ENCODE measurements at regions not wholly inside any gene's neighbourhood (a gene's known extent, or its start where the extent isn't known, plus 50 kb on each side); places are given as distances from the start of the nearest gene placed in this dataset.

DNA sequence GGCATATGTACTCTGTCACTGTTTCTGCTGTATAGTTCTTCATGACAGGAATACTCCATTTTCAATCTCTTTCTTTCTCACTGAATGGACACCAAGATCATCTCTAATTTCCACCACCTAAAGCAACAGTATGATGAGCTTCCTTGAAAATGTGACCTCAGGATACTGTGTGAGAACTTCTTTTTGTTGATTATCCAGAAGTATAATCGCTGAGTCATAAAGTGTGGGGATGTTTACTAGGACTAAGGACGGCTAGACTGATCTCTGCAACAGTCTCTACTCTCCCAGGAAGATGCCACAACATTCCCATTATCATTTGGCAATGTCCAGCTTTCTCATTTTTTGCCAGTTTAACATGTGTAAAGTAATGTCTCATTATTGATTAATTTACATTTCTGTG lies 70.3 kb downstream of the TNFSF18 start:
- no peak for DNase-seq (ENCODE audit: low spot score)

DNA sequence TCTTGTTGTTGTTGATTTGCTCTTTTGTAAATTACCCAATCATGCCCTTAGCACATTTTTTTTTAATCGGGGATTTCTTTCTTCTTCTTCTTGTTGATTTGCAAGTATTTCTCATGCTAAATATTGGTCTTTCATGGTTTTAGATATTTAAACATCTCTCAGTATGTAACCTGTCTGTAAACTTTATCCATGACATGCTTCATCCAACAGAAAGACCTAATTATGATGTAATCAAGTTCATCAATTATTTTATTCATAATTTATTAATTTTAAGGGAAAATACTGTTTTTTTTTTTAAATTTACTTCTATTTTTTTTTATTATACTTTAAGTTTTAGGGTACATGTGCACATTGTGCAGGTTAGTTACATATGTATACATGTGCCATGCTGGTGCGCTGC lies 69.8 kb downstream of the TNFSF18 start:
- no peak for DNase-seq (ENCODE audit: low spot score)

All from H4 (cell line).